GM12878 (cell line): ENCODE measurements at regions not wholly inside any gene's neighbourhood (a gene's known extent, or its start where the extent isn't known, plus 50 kb on each side); places are given as distances from the start of the nearest gene placed in this dataset.

ENCODE experiments used
- CTCF ChIP-seq, 3 experiments: IDR thresholded peaks in 2 of 3; conservative IDR thresholded peaks in 1 of 3; 2 replicates each; pipeline ENCODE4 v1.5.1; 2011; ENCODE audit warnings: low read depth in 3 of 3, low read length in 3 of 3, mild to moderate bottlenecking in 3 of 3, control low read depth in 2 of 3, moderate library complexity in 2 of 3, inconsistent platforms in 1 of 3, mixed read lengths in 1 of 3; ENCODE audit not compliant: control insufficient read depth in 2 of 3, insufficient read depth in 1 of 3; ENCODE audit errors: extremely low read depth in 1 of 3
- DPF2 ChIP-seq: fragments of 450-650 bp; IDR thresholded peaks from 2 replicates; pipeline ENCODE4 v1.6.1; 2017; ENCODE audit warnings: mild to moderate bottlenecking
- EGR1 ChIP-seq, 2 experiments: IDR thresholded peaks; 1 replicate in 1 of 2; 2 replicates in 1 of 2; pipeline ENCODE4 v1.6.1; 2011 to 2012; ENCODE audit warnings: low read depth in 2 of 2, low read length in 2 of 2, borderline replicate concordance in 1 of 2, mild to moderate bottlenecking in 1 of 2, moderate library complexity in 1 of 2
- NFYA ChIP-seq: IDR thresholded peaks from 2 replicates; pipeline ENCODE4 v1.6.1; 2011; ENCODE audit warnings: low read depth, mild to moderate bottlenecking, low read length, improper control_type of control experiment, borderline replicate concordance
- POLR2A ChIP-seq: IDR thresholded peaks from 2 replicates; pipeline ENCODE4 v1.6.1; 2011; ENCODE audit warnings: low read depth, mild to moderate bottlenecking, low read length
- RB1 ChIP-seq: fragments of 450-650 bp; formaldehyde crosslinking; IDR thresholded peaks from 2 replicates; pipeline ENCODE4 v1.6.1; 2017; ENCODE audit warnings: mild to moderate bottlenecking, borderline replicate concordance
- RELA ChIP-seq: fragments of 450-650 bp; IDR thresholded peaks from 2 replicates; pipeline ENCODE4 v1.8.0; 2014; ENCODE audit warnings: borderline replicate concordance; ENCODE audit not compliant: partially characterized antibody
- ZBED1 ChIP-seq: IDR thresholded peaks from 2 replicates; pipeline ENCODE4 v1.6.1; 2016; ENCODE audit warnings: borderline replicate concordance

GRCh38 chr18:42245137-42245536 is 290.1 kb downstream of the PIK3C3 start:
- TF ChIP-seq POLR2A (no peak), RB1 (no peak), ZBED1 (no peak), EGR1 (IDR thresholded peaks at IDR 0.05; ENCODE audit: borderline replicate concordance in 1 of 2, low read depth in 2 of 2, low read length in 2 of 2) (no peak), RELA (no peak), NFYA (no peak), DPF2 (no peak), CTCF (IDR thresholded peaks at IDR 0.05 in 2 of 3, conservative IDR thresholded peaks at IDR 0.05 in 1 of 3; ENCODE audit: control insufficient read depth in 2 of 3, extremely low read depth in 1 of 3, insufficient read depth in 1 of 3, low read depth in 3 of 3, low read length in 3 of 3) (no peak)
